Epithelial cell of prostate (primary cell): ENCODE measurements at regions not wholly inside any gene's neighbourhood (a gene's known extent, or its start where the extent isn't known, plus 50 kb on each side); places are given as distances from the start of the nearest gene placed in this dataset.

ENCODE experiments used
- DNase-seq: peaks from one replicate; pipeline ENCODE4 v3.0.0-alpha.2; 2011; ENCODE audit warnings: low read depth, low spot score
- H3K27ac ChIP-seq: fragments of 450-650 bp; 2 replicates; pipeline ENCODE4 v1.5.1; 2017; ENCODE audit warnings: mild to moderate bottlenecking

DNA sequence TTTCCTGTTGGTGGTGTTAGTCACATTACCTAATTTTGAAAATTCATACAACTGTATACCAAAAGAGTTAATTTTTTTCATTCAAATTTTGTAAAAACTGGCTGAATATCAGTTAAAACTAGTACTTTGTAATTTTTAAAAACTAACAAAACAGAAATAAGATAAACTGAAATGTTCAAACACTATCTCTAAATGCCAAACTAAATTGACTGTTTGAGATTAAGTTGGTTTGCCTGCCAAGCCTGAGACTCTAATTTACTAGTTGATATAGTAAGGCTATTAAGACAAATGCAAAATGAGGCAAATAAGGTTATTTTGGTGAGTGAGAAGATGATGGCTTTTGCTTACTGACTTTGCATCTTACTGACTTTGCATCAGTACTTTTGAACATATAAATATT lies 1134.9 kb upstream of the LRRN3 start:
- DNase-seq, result no peak
- no peak overlapping the region for H3K27ac ChIP-seq

DNA sequence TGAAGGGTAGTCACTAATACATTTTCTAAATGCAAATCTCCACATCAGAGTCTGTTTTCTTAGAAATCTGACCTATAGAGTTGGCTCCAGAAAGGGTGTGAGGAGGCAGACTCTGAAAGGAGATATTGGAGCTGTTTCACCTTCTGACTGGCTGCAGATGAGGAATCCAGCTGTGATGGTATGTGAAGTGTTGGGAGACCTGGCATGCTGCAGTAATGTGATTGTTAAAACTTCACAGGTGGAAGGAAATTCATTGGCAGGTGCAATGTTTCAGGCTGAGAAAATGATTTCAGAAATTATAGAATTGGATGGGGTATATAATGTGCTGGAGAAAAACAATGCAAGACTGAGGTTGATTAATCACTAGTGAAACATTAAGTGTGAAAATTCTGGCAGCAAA lies 1134.0 kb upstream of the LRRN3 start:
- DNase-seq, result no peak
- no peak overlapping the region for H3K27ac ChIP-seq

DNA sequence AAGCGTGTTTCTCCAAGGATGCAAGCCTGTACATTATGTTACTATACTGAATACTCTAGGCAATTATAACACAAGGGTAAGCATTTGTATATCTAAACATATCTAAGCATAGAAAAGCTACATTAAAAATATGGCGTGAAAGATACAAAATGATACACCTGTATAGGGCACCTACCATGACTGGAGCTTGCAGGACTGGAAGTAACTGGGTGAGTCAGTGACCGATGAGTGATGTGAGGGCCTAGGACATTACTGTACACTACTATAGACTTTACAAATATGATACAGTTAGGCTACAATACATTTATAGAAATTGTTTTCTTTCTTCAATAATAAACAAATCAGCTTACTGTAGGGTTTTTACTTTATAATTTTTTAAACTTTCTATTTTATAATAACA lies 1127.2 kb upstream of the LRRN3 start:
- H3K27ac ChIP-seq, result no peak overlapping the region
- no peak for DNase-seq

DNA sequence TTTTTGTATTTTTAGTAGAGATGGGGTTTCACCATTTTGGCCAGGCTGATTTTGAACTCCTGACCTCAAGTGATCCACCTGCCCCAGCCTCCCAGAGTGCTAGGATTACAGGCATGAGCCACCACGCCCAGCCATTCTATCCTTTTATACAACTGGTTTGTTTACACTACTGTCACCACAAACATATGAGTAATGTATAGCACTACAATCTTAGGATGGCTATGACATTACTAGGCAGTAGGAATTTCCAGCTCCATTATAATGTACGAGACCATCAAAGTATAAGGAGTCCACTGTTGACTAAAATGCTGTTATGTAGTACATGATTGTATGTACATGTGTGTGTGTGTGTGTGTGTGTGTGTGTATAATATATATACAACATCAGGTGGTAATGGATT lies 1126.1 kb upstream of the LRRN3 start:
- DNase-seq, result peak; percentile 27
- H3K27ac ChIP-seq, result no peak overlapping the region

DNA sequence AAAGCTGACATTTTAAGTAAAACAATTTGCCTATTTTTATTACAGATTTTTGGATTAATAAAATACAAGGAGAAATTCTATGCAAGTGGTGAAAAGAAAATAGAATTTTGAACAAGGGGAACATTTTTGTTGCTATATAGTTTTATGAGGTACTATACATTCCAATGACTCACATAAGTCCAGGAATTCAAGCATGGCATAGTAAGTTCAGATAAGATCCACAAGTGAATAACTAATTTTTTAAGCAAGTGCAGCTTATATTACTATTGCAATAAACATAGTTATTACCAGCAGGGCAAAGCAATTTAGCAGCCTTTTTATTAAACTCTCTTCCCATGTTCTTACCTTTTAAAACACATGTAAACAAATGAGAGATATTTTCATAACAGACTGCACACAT lies 1123.5 kb upstream of the LRRN3 start:
- no peak for DNase-seq
- H3K27ac ChIP-seq, result no peak overlapping the region

DNA sequence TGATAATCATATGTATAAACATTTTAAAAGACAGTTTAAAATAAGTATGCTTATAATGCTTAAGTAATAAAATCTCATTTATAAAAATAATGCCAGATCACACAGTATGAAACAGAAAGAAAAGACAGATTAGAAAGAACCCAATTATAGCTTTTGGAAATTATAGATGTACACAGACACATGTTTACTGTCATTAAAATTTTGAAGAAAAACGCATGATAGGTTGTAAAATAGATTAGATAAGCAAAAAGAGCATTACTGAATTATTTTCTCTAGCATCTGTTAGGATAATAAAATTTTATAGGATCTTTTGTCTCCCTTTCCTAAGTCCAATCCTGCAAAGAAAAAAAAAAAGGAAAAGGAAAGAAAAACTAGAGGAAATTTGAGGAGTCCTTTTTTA lies 1107.3 kb upstream of the LRRN3 start:
- H3K27ac ChIP-seq, result no peak overlapping the region

DNA sequence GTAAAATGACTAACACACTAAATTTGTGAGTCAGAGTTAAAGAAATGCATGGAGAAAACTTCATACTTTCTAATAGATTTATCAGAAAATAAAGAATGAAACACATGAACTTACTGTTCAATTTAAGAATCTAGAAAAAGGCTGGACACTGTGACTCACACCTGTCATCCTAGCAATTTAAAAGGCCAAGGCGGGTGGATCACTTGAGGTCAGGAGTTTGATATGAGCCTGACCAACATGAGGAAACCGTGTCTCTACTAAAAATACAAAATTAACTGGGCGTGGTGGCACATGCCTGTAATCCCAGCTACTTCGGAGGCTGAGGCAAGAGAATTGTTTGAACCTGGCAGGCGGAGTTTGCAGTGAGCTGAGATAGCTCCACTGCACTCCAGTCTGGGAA lies 1106.2 kb upstream of the LRRN3 start:
- H3K27ac ChIP-seq, result peak overlapping the region; percentile 8
- no peak for DNase-seq

More for the DNA sequence above, 1107.3 kb upstream of the LRRN3 start:
- DNase-seq, result no peak

DNA sequence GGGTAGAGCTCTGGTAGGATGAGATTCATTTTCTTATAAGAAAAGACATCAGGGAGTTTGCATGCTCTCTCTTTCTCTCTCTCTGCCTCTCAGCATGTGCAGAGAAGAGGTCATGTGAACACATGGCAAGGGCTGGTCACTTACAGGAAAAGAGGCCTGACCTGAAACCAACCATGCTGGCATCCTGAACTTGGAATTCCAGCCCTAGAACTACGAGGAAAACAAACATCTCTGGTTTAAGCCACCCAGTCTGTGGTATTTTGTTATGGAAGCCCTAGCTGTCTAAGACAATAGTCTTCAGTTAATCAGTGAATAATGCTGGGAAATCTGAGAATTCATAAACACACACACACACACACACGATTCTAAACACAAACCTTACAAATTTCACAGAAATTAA lies 1104.2 kb upstream of the LRRN3 start:
- H3K27ac ChIP-seq, result no peak overlapping the region
- no peak for DNase-seq

DNA sequence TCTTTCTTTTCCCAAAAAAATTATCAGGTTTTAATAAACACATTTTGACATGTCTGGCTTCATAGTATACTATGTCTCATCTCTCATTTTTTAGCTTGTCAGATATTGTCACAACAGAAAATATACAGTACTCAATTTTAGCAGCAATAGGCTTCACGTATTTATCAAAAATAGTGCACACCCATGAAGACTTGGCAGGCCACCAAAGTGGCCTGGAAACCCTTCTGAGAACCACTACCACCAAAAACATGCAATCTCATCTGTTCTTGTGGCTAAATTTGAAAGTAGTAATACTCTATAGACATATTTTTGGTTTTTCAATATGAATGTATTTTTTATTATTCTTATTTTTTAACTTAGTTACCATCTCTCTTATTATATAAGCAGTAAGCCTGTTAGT lies 1094.5 kb upstream of the LRRN3 start:
- no peak for DNase-seq
- H3K27ac ChIP-seq, result no peak overlapping the region

DNA sequence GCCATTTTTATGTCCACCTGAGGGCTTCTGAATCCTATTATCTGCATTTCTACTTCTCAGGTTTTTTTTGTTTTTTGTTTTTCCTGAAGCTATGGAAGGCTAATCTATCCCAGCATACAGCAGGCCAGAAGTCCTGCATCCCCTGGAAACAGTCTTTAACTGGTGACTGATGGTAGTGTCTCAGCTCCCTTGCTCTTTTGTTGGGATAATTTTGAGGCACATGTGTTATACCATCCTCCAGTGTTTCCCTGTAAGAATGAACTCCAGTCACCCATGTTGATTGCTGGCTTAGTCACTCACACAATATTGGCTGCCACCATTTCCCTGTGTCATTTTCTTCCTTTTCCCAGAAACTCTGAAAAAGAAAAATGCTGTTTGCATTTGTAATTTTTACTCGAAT lies 1094.0 kb upstream of the LRRN3 start:
- no peak for DNase-seq
- H3K27ac ChIP-seq, result no peak overlapping the region

DNA sequence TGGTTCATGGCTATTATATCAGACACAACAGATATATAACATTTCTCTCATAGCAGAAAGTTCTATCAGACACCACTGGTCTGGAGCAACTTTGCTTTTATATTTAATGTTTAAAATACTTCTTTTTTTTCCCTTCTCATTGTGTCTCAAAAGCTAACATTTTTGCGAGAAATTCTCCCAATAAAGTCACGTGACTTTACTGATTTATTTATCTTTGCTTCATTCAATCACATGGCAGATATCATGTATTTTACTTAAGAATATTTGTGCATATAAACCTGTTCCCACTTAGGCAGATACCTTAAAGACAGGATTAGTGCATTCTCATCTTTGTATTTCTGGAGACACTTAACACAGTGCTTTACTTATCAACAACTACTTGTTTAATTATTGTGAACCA lies 1093.1 kb upstream of the LRRN3 start:
- no peak for DNase-seq
- no peak overlapping the region for H3K27ac ChIP-seq

DNA sequence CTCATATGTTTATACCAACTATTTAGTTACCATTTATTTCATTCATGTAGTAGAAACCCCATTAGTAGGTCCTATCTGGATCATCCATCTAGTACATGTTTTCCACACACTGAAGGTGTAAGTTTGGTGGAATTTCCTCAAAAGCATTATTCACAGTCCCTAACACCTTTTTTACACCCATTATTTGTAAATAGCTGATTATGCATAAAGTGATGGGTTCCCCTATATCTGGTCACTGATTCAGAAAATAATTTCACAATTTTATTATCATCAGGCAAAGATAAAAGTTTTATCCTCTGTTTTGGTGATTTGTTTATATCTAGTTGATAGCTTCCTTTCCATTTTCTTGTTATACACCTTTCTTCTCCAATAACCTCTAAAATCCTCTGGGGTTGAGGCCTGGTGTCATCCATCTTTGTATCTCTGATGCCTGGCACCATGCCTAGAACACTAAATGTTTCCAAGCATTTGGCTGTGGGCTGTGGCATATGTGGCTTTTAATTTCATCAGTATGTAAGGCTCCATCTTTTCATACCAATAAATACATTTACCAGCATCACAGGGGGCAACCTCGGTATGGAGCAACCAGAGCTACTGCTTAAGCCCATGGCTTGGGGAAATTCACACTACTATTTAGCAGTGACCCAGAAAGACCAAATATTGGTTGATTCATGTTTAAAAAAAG lies 1089.5 kb upstream of the LRRN3 start:
- no peak for DNase-seq
- no peak overlapping the region for H3K27ac ChIP-seq

DNA sequence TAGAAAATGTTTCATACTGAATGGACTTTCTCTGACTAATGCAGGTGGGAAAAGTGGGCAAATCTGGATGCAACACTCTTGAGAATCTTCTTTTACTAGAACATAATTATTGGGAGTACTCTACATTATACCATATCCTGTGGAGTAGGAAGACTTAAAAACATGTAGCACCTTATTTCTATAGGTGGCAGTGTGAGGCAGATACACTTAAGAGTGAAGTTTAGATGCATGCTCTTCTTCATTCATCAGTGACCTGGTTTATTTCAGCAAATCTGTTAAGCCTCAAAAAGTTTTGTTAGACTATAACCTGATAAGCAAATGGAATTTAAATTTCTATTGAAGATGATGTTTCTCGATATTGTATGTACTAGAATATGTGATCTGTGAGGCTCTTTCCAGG lies 1087.1 kb upstream of the LRRN3 start:
- H3K27ac ChIP-seq, result no peak overlapping the region

DNA sequence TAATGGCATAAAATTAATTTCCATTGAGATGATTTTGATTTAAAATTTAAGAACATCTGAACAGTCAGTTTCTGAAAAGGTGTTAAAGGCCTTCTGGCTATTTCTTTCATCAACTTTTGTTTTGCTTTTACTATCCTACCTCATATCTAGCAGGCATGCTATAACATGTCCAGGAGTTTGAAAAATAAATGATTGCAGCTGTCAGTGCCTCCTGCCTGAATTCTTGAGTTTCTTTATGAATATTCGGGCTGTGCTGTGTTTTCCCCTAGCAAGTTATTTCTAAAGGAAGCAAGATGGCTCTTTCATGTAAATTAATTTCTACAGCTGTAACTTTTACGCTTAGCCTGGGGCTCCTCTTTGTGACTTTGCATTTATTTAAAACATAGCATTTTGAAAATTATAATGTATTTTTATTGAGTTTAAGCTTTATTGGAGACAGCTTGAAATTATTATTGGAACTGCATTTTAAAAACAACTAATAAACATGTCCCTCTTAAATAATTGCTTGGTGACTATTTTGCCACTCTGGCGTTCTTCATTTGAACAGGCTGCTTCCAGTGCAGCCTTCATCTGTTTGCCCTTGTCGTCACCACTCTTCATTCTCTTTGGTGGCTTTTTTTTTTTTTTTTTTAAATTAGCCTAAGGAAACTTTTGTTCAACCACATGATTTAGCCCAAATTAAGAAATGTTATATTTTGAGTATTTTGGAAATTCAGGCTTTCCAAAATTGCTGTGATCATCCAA lies 1083.4 kb upstream of the LRRN3 start:
- no peak overlapping the region for H3K27ac ChIP-seq
- DNase-seq, result no peak

More for the DNA sequence above, 1087.1 kb upstream of the LRRN3 start:
- no peak for DNase-seq

DNA sequence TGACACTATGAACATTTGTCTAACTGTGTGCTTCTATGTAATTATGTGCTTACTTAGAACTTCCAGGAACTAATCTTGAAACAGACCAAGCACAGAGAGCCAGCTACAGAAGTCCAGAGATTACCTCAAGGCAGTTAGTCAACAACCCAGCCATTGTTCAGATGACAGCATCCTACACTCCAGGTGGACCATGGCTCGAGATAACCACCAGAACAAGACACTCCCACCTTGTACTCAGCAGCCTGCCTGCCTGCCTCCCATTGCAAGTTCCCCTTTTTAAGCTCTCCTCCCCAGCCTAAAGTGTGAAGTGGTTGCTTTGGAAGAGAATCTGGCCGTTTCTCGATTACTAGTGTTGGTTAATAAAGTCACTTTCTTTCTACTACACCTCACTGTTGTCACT lies 1080.6 kb upstream of the LRRN3 start:
- DNase-seq, result no peak
- H3K27ac ChIP-seq, result no peak overlapping the region

DNA sequence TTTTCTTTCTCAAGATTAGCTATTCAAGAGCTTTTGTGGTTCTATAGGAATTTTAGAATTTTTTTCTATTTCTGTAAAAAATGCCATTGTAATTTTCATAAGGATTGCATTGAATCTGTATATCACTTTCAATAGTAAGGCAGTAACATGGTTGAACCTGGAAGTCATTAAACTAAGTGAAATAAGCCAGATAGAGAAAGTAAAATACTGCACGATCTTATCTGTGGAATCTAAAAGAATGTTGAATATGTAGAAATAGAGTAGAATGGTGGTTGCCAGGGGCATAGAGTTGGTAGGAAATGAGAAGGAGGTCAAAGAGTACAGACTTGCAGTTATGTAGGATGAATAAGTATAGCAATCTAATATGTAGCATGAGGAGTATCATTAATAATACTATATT lies 1073.5 kb upstream of the LRRN3 start:
- no peak for DNase-seq
- no peak overlapping the region for H3K27ac ChIP-seq

DNA sequence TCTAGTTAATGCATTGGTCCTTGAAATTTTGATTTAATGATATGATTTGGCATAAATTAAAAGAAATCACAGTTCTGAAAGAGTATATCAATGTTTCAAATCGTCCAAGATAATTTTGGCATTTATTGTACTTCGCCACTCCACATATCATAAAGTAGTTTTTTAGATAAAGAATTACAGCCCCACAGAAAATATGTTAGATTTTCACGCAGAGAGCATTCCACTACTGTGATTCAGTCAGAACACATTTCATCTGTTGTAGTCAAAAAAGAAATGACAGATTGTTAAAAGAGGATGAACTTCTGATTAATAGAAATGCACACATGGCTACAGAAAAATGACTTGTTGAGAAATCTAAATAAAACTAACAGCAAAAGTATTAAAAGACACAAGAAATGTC lies 1063.5 kb upstream of the LRRN3 start:
- H3K27ac ChIP-seq, result no peak overlapping the region
- DNase-seq, result no peak

DNA sequence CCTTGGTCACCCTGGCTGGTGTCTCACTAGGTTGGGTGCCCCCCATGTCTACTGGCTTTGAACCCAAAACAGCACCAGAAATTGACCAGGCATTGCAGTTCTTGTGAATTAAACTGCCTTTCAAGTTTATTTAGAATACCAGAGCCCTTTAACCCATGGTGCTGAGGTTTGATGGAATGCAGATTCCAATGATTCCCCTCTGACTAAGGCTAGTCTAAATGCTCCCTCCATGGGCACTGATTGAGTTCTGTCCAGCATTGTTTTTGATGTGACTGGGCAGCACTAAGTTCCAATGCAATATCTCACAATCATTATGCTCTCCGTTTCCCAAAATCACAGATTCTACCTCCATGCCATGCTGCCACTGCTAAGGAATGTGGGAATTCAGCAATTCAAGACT lies 1047.4 kb upstream of the LRRN3 start:
- H3K27ac ChIP-seq, result no peak overlapping the region
- no peak for DNase-seq

DNA sequence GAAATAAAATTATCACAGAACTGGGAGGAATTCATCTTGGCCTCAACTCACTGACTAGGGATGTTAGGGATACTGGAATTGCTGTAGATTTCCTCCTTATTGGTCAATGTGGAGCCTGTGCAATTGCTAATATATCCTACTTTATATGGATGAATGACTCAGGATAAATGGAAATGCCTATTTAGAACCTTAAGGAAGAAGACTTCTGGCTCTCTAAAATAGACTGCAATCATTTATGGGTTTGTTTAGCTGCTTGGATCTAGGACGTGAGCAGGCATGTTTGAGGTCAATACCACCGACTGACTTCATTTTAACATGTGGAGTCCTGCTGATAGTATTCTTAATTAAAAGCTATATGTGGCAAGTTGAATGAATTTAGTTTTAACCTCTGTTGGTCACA lies 1040.1 kb upstream of the LRRN3 start:
- peak; percentile 46 for DNase-seq
- peak overlapping the region; percentile 39 for H3K27ac ChIP-seq

DNA sequence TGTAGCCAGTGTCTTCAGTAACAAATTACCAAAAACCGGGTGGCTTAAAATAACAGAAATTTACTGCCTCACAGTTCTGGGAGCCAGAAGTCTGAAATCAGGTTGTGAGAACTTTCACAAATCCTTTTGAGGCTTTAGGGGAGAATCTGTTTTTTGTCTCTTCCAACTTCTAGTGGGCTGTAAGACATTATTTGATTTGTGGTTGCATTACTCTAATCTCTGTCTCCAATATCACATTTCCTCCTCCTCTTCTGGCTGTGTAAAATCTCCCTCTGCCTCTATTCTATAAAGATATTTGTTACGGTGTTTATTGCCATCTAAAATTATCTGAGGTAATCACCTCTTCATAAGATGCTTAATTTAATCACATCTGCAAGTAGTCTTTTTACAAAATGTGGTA lies 1039.6 kb upstream of the LRRN3 start:
- H3K27ac ChIP-seq, result peak overlapping the region; percentile 39
- no peak for DNase-seq

DNA sequence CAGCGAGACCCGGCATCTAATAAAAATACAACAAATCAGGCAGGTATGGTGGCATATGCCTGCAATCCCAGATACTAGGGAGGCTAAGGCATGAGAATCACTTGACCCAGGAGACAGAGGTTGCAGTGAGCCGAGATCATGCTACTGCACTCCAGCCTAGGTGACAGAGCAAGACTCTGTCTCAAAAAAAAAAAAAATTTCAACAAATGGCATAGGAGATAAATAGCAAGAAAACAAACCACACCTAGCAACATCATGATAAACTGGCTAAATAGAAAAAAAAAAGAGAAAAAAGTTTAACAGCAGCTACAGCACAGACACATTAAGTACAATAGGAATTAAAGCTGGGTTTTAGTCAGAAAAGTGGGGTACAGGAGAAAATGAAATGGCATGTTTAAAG lies 1034.6 kb upstream of the LRRN3 start:
- H3K27ac ChIP-seq, result no peak overlapping the region
- no peak for DNase-seq

DNA sequence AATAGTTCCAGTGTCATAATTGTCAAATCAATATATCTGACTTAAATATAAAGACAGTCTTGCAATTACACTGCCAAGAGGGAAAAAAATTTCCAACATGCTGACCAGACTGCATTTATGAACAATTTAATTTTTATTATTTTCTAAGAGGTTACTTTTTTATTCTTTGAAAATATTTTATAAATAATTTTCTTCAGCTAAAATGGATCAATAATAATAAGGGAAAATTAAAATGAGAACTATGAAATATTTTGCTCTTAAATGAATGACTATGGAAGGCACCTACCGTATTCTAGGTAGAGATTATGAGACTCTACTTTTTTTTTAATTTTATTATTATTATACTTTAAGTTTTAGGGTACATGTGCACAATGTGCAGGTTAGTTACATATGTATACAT lies 1032.5 kb upstream of the LRRN3 start:
- H3K27ac ChIP-seq, result no peak overlapping the region
- no peak for DNase-seq
